ENCODE measurements at regions not wholly inside any gene's neighbourhood (a gene's known extent, or its start where the extent isn't known, plus 50 kb on each side); places are given as distances from the start of the nearest gene placed in this dataset.

GRCh38 chr2:142190805-142191204 is 60.0 kb upstream of the LRP1B start:
- H3K27me3 Mint-ChIP-seq = no peaks in the 10 kb centered on the region
- DNase-seq = no peak
- H3K9me3 Mint-ChIP-seq = peaks cover 0 to 21% (median 9%) of the 10 kb centered on the region in 8 donors
- Histone ChIP-seq H3K27me3 (ENCODE audit: insufficient read depth, low read length) (no peaks in the 10 kb centered on the region), H3K36me3 (ENCODE audit: insufficient read depth, low read length) (no peaks in the 10 kb centered on the region), H3K4me1 (ENCODE audit: insufficient read depth, low read length) (no peaks in the 10 kb centered on the region), H3K4me3 (ENCODE audit: low read length in 2 of 2) (no peak overlapping the region), H3K9me3 (ENCODE audit: control insufficient read depth in 1 of 2, low read length in 2 of 2) (peaks cover 0 to 3% of the 10 kb centered on the region in 2 donors), H3K27ac (ENCODE audit: low read depth, low read length) (no peak overlapping the region)
- no peaks in the 10 kb centered on the region for H3K4me1 Mint-ChIP-seq
- CTCF ChIA-PET (ENCODE audit: partially characterized antibody) = no interaction called here
- intact Hi-C loops (cut with micrococcal nuclease) = no loop called here
- H3K27ac Mint-ChIP-seq = no peak overlapping the region
- no peaks in the 10 kb centered on the region for H3K36me3 Mint-ChIP-seq
- H3K4me3 Mint-ChIP-seq = no peak overlapping the region
- POLR2A ChIA-PET (ENCODE audit: partially characterized antibody) = no interaction called here

GRCh38 chr2:142189501-142189900 is 58.7 kb upstream of the LRP1B start:
- POLR2A ChIA-PET (ENCODE audit: partially characterized antibody) = no interaction called here
- no peaks in the 10 kb centered on the region for H3K36me3 Mint-ChIP-seq
- no peak overlapping the region for H3K27ac Mint-ChIP-seq

GRCh38 chr2:142188562-142188961 is 57.7 kb upstream of the LRP1B start:
- DNase-seq = no peak
- H3K4me3 Mint-ChIP-seq = no peak overlapping the region
- H3K27ac Mint-ChIP-seq = no peak overlapping the region
- Histone ChIP-seq H3K36me3 (ENCODE audit: insufficient read depth, low read length) (no peaks in the 10 kb centered on the region), H3K27ac (ENCODE audit: low read depth, low read length) (no peak overlapping the region), H3K4me1 (ENCODE audit: insufficient read depth, low read length) (no peaks in the 10 kb centered on the region), H3K4me3 (ENCODE audit: low read length in 2 of 2) (no peak overlapping the region), H3K27me3 (ENCODE audit: insufficient read depth, low read length) (no peaks in the 10 kb centered on the region), H3K9me3 (ENCODE audit: control insufficient read depth in 1 of 2, low read length in 2 of 2) (peaks cover 0 to 3% of the 10 kb centered on the region in 2 donors)
- intact Hi-C loops (cut with micrococcal nuclease) = no loop called here
- ChIA-PET POLR2A (ENCODE audit: partially characterized antibody) (no interaction called here), CTCF (ENCODE audit: partially characterized antibody) (no interaction called here)
- H3K27me3 Mint-ChIP-seq = no peaks in the 10 kb centered on the region
- H3K36me3 Mint-ChIP-seq = no peaks in the 10 kb centered on the region
- no peaks in the 10 kb centered on the region for H3K4me1 Mint-ChIP-seq
- peaks cover 0 to 19% (median 5%) of the 10 kb centered on the region in 8 donors for H3K9me3 Mint-ChIP-seq

More at GRCh38 chr2:142189501-142189900, 58.7 kb upstream of the LRP1B start:
- H3K4me1 Mint-ChIP-seq = no peaks in the 10 kb centered on the region
- H3K4me3 Mint-ChIP-seq = no peak overlapping the region
- intact Hi-C loops (cut with micrococcal nuclease) = no loop called here
- Histone ChIP-seq H3K4me3 (ENCODE audit: low read length in 2 of 2) (no peak overlapping the region), H3K4me1 (ENCODE audit: insufficient read depth, low read length) (no peaks in the 10 kb centered on the region), H3K27me3 (ENCODE audit: insufficient read depth, low read length) (no peaks in the 10 kb centered on the region), H3K27ac (ENCODE audit: low read depth, low read length) (no peak overlapping the region), H3K36me3 (ENCODE audit: insufficient read depth, low read length) (no peaks in the 10 kb centered on the region), H3K9me3 (ENCODE audit: control insufficient read depth in 1 of 2, low read length in 2 of 2) (peaks cover 0 to 3% of the 10 kb centered on the region in 2 donors)
- DNase-seq = no peak
- CTCF ChIA-PET (ENCODE audit: partially characterized antibody) = no interaction called here
- H3K27me3 Mint-ChIP-seq = no peaks in the 10 kb centered on the region
- H3K9me3 Mint-ChIP-seq = peaks cover 0 to 19% (median 5%) of the 10 kb centered on the region in 8 donors

- POLR2A ChIA-PET (ENCODE audit: partially characterized antibody) = no interaction called here
- intact Hi-C loops (cut with micrococcal nuclease) = no loop called here
- CTCF ChIA-PET (ENCODE audit: partially characterized antibody) = no interaction called here
Observed at GRCh38 chr2:142180820-142181533, 50.2 kb upstream of the LRP1B start.

More at GRCh38 chr2:142180820-142181533, 50.2 kb upstream of the LRP1B start:
- Histone ChIP-seq H3K27me3 (ENCODE audit: insufficient read depth, low read length) (no peaks in the 10 kb centered on the region), H3K36me3 (ENCODE audit: insufficient read depth, low read length) (no peaks in the 10 kb centered on the region), H3K9me3 (ENCODE audit: control insufficient read depth in 1 of 2, low read length in 2 of 2) (no peaks in the 10 kb centered on the region), H3K27ac (ENCODE audit: low read depth, low read length) (no peak overlapping the region), H3K4me1 (ENCODE audit: insufficient read depth, low read length) (no peaks in the 10 kb centered on the region), H3K4me3 (ENCODE audit: low read length in 2 of 2) (no peak overlapping the region)
- Mint-ChIP-seq H3K36me3 (no peaks in the 10 kb centered on the region), H3K27ac (no peak overlapping the region), H3K4me3 (no peak overlapping the region), H3K4me1 (no peaks in the 10 kb centered on the region), H3K27me3 (no peaks in the 10 kb centered on the region), H3K9me3 (peaks cover 0 to 12% (median 5%) of the 10 kb centered on the region in 8 donors)
- peak in 1 of 5 donors; percentile 25 for DNase-seq

All from CD4-positive, alpha-beta memory T cell (primary cell).